BE2C (cell line): ENCODE measurements at regions not wholly inside any gene's neighbourhood (a gene's known extent, or its start where the extent isn't known, plus 50 kb on each side); places are given as distances from the start of the nearest gene placed in this dataset.

Experiments
- DNase-seq: peaks from one replicate; pipeline ENCODE4 v3.0.0-alpha.2; 2020
- H3K27me3 ChIP-seq: fragments of 250-450 bp; sonication (Bioruptor Pico); 2 replicates; pipeline ENCODE4 v1.5.1; 2020; ENCODE audit warnings: mild to moderate bottlenecking
- H3K36me3 ChIP-seq: fragments of 250-450 bp; sonication (Bioruptor Pico); 2 replicates; pipeline ENCODE4 v1.5.1; 2020; ENCODE audit warnings: mild to moderate bottlenecking
- H3K4me1 ChIP-seq: fragments of 250-450 bp; sonication (Bioruptor Pico); 2 replicates; pipeline ENCODE4 v1.5.1; 2020
- H3K4me3 ChIP-seq: 2 replicates; pipeline ENCODE4 v1.5.1; 2011; ENCODE audit warnings: low read depth, low read length
- H3K9me3 ChIP-seq: fragments of 250-450 bp; sonication (Bioruptor Pico); 2 replicates; pipeline ENCODE4 v1.5.1; 2020
- TF ChIP-seq, protein P1 (sequence below): IDR thresholded peaks from 2 replicates; pipeline ENCODE4 v1.5.1; 2012; ENCODE audit warnings: mild to moderate bottlenecking, low read depth, low read length

DNA sequence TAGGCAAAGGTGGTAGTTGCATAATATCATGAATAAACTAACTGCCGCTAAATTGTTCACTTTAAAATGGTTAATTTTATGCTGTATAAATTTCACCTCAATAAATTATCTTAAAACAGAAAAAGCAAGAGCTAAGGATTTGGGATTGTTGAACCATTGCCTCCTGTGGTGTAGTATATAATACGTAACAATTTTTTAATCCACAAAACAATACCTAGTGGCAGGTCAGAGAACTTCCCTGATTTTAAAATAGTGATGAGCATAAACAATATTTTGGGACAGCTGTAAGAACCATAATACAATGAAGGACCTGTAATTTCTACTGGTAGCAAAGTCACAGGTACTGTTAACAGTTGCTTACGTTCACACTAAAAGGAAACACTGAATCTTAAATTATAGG lies 161.9 kb upstream of the PRNP start:
- Histone ChIP-seq H3K4me3 (no peak overlapping the region), H3K4me1 (no peaks in the 10 kb centered on the region), H3K27me3 (no peaks in the 10 kb centered on the region), H3K9me3 (no peaks in the 10 kb centered on the region), H3K36me3 (no peaks in the 10 kb centered on the region)
- TF ChIP-seq, protein P1, sequence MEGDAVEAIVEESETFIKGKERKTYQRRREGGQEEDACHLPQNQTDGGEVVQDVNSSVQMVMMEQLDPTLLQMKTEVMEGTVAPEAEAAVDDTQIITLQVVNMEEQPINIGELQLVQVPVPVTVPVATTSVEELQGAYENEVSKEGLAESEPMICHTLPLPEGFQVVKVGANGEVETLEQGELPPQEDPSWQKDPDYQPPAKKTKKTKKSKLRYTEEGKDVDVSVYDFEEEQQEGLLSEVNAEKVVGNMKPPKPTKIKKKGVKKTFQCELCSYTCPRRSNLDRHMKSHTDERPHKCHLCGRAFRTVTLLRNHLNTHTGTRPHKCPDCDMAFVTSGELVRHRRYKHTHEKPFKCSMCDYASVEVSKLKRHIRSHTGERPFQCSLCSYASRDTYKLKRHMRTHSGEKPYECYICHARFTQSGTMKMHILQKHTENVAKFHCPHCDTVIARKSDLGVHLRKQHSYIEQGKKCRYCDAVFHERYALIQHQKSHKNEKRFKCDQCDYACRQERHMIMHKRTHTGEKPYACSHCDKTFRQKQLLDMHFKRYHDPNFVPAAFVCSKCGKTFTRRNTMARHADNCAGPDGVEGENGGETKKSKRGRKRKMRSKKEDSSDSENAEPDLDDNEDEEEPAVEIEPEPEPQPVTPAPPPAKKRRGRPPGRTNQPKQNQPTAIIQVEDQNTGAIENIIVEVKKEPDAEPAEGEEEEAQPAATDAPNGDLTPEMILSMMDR = no peak
- no peak for DNase-seq

DNA sequence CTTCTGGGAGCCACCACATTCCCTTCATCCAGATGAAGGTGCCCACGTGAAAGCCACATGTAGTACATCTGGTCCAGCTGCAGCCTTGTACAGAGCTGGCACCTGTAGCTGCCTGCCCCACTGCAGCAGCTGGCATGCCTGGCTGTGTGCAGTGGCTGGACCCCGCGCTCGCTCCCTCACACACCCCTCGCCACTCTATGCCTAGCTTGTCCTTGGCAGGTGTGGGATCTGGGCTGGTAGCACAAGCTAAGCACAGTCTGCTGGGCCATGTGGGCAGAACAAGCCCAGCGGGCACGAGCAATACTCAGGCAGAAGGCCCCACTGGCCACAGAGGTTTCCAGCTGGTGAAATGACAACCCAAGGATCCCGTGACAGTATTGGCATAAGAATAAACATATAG lies 163.9 kb upstream of the PRNP start:
- Histone ChIP-seq H3K4me1 (no peaks in the 10 kb centered on the region), H3K4me3 (no peak overlapping the region), H3K36me3 (no peaks in the 10 kb centered on the region), H3K9me3 (no peaks in the 10 kb centered on the region), H3K27me3 (no peaks in the 10 kb centered on the region)
- DNase-seq = no peak
- TF ChIP-seq, protein P1 = no peak

DNA sequence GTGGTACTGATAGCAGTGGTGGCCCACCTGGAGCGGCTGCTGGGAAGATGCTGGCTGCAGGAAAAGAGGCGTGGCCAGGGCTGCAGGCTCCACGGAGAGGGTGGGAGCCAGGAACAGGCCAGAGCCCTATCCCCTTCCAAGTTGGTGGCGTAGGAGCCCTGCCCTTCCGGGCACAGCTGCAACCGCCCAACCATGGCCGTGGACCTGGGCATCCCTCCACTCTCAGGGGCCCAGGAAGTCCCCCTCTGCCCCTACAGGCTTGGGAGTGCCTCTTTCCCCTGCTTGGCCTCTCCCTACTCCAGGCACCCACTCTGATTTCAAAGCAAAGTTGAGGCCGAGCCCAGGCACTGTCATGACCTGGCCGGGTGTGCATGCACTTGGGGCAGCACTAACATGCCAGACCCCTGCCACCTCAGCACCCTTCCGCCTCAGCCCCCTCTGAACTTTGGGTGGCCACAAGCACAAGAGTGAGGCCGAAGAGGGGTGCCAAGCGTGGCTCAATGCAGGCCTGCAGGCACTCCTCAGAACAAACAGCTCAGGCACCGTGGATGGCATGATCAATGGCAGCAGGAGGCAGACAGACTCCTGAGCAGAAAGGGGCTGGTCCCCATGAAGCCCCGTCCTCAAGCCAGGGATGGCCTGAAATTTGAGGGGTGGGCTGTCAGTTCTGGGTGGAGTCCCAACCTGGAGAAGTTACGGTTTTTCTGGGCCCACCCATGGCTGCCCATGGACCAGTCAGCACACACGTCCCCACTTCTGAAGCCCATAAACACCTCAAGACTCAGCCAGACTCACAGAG lies 164.9 kb upstream of the PRNP start:
- no peaks in the 10 kb centered on the region for H3K4me1 ChIP-seq
- no peak overlapping the region for H3K4me3 ChIP-seq
- H3K27me3 ChIP-seq = no peaks in the 10 kb centered on the region
- H3K9me3 ChIP-seq = no peaks in the 10 kb centered on the region
- TF ChIP-seq, protein P1 = no peak
- H3K36me3 ChIP-seq = no peaks in the 10 kb centered on the region
- no peak for DNase-seq

DNA sequence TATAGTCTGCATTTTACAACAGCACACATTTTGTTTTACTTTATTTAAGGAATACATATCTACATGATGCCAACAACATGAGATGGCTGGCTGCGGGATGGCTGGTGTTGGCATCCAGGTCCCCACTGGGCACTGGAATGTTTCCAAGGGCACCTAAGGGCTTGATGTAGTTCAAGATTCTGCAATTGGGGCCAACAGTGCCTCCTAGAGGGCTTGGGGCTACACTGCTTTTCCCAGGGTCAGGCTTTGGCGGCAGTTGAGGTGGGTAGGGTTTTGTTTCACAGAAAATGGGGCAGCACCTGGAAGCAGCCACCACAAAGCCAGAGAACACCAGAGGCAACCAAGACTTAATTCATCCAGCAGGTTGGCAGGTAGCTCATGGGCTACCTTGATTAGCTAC lies 166.7 kb upstream of the PRNP start:
- no peak for DNase-seq
- TF ChIP-seq, protein P1 = peak; percentile 34
- no peaks in the 10 kb centered on the region for H3K9me3 ChIP-seq
- H3K36me3 ChIP-seq = no peaks in the 10 kb centered on the region
- H3K4me3 ChIP-seq = no peak overlapping the region
- no peaks in the 10 kb centered on the region for H3K4me1 ChIP-seq
- no peaks in the 10 kb centered on the region for H3K27me3 ChIP-seq

DNA sequence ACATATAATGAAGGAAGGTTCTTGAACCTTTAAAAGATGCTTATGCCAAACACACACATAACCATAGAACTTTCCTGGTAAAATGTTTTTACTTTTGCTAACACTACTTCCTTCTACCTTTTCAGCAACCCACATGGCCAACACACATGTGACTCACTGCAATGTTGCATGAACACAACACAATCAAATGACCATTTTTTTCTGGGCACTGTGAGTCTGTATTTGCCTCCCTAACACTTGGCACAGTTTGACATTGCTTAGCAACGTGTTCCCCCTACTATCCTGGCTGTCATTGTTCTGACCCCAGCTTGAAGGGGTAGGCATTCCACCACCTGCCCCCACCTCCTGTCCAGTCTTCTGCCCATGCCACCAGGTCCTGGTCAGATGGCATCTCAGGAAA lies 169.4 kb upstream of the PRNP start:
- DNase-seq = no peak
- Histone ChIP-seq H3K9me3 (no peaks in the 10 kb centered on the region), H3K36me3 (no peaks in the 10 kb centered on the region), H3K4me1 (no peaks in the 10 kb centered on the region), H3K27me3 (no peaks in the 10 kb centered on the region), H3K4me3 (no peak overlapping the region)
- TF ChIP-seq, protein P1 = no peak

DNA sequence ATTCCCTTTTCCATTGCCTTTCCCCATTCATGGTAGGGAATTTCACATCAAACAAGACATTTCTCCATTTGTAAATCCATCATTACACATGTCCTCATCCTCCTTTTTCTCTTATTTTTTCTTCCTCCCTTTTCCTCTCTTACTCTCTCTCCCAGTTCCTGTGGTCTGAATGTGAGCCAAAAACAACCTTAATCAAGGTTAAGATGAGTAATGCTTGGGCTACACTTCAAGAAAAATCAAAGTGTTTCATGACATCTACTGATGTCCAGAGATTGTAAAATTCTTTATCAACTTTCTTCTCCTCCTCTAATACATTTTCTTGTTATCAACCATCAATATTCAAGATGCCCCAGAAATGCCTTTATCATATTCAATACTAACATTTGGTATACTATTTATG lies 172.5 kb upstream of the PRNP start:
- Histone ChIP-seq H3K27me3 (no peaks in the 10 kb centered on the region), H3K4me1 (no peaks in the 10 kb centered on the region), H3K36me3 (no peaks in the 10 kb centered on the region), H3K4me3 (no peak overlapping the region), H3K9me3 (no peaks in the 10 kb centered on the region)
- TF ChIP-seq, protein P1 = no peak
- DNase-seq = no peak
